OCI-LY1 (cell line): ENCODE measurements at regions not wholly inside any gene's neighbourhood (a gene's known extent, or its start where the extent isn't known, plus 50 kb on each side); places are given as distances from the start of the nearest gene placed in this dataset.

Source experiments
- EZH2 ChIP-seq: fragments of 200-600 bp; sonication (generic), shearing (Covaris generic); IDR thresholded peaks from 2 replicates; pipeline ENCODE4 v1.8.0; 2017; ENCODE audit warnings: borderline replicate concordance, mixed run types, mild to moderate bottlenecking, antibody characterized with exemption, low read length, moderate library complexity, mixed read lengths
- TF ChIP-seq, protein P1 (sequence below): fragments of 200-600 bp; sonication (generic), shearing (Covaris generic); IDR thresholded peaks from 2 replicates; pipeline ENCODE4 v1.5.1; 2017; ENCODE audit warnings: mild to moderate bottlenecking, antibody characterized with exemption, low read length, moderate library complexity, mixed read lengths

DNA sequence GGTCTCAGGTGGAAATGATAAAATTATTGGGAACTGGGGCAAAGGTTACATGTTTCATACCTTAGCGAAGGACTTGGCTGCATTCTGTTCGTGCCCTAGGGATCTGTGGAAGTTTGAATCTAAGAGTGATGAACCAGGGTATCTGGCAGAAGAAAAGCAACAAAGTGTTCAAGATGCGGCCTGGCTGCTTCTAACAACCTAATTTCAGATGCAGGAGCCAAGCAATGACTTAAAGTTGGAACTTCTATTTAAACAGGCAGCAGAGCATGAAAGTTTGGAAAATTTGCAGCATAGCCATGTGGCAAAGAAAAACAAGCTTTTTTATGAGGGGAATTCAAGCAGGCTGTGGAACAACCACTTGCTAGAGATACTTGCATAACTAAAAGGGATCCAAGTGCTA, 73.5 kb downstream of the CD24 start:
- TF ChIP-seq, protein P1, sequence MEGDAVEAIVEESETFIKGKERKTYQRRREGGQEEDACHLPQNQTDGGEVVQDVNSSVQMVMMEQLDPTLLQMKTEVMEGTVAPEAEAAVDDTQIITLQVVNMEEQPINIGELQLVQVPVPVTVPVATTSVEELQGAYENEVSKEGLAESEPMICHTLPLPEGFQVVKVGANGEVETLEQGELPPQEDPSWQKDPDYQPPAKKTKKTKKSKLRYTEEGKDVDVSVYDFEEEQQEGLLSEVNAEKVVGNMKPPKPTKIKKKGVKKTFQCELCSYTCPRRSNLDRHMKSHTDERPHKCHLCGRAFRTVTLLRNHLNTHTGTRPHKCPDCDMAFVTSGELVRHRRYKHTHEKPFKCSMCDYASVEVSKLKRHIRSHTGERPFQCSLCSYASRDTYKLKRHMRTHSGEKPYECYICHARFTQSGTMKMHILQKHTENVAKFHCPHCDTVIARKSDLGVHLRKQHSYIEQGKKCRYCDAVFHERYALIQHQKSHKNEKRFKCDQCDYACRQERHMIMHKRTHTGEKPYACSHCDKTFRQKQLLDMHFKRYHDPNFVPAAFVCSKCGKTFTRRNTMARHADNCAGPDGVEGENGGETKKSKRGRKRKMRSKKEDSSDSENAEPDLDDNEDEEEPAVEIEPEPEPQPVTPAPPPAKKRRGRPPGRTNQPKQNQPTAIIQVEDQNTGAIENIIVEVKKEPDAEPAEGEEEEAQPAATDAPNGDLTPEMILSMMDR = no peak
- TF ChIP-seq EZH2 = no peak
